ENCODE measurements at regions not wholly inside any gene's neighbourhood (a gene's known extent, or its start where the extent isn't known, plus 50 kb on each side); places are given as distances from the start of the nearest gene placed in this dataset.

- TF ChIP-seq CTCF (IDR thresholded peaks at IDR 0.05; ENCODE audit: low read length) (no peak), EZH2 (IDR thresholded peaks at IDR 0.05; ENCODE audit: borderline replicate concordance, low read length) (no peak)
These were observed 191.4 kb downstream of the KITLG start for GRCh38 chr12:88388566-88389540.

All from OCI-LY1 (cell line).